IMR-90 (cell line): ENCODE measurements at regions not wholly inside any gene's neighbourhood (a gene's known extent, or its start where the extent isn't known, plus 50 kb on each side); places are given as distances from the start of the nearest gene placed in this dataset.

ENCODE experiments used
- CEBPB ChIP-seq: IDR thresholded peaks from 2 replicates; pipeline ENCODE4 v1.6.1; 2012; ENCODE audit warnings: low read depth, low read length, improper control_type of control experiment
- CTCF ChIP-seq: conservative IDR thresholded peaks from 2 replicates; pipeline ENCODE4 v1.5.1; 2012; ENCODE audit warnings: mild to moderate bottlenecking, low read depth, low read length, improper control_type of control experiment
- MAZ ChIP-seq: IDR thresholded peaks from 2 replicates; pipeline ENCODE4 v1.6.1; 2012; ENCODE audit warnings: low read depth, mild to moderate bottlenecking, low read length, improper control_type of control experiment, moderate library complexity, borderline replicate concordance
- POLR2A ChIP-seq: IDR thresholded peaks from 2 replicates; pipeline ENCODE4 v1.6.1; 2012; ENCODE audit warnings: mild to moderate bottlenecking, low read depth, low read length
- USF2 ChIP-seq: fragments of 150-350 bp; IDR thresholded peaks from 2 replicates; pipeline ENCODE4 v1.6.1; 2017; ENCODE audit warnings: mild to moderate bottlenecking, antibody characterized with exemption, low read length, low read depth

DNA sequence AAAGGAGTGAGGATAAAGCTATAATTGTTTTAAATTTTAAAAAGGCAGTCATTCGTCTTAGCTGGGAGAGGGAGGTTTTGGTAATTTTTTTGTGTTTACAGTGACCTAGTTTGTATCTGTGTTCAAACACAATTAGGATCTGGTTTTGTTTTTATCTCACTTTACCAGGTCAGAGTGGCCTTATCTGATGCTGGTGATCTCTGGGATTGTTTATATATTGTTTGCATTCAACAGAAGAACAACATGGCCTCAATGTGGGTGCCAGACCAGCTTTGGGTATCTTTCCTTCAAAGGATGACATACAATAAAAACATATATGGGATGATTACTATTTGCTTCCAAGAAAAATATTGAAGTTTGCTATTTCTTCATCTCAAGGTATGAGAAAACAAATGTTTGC lies 272.2 kb upstream of the UGT8 start:
- TF ChIP-seq CTCF (no peak), POLR2A (no peak), CEBPB (no peak), USF2 (no peak), MAZ (no peak)
